ENCODE measurements at regions not wholly inside any gene's neighbourhood (a gene's known extent, or its start where the extent isn't known, plus 50 kb on each side); places are given as distances from the start of the nearest gene placed in this dataset.
A peak's percentile ranks its signal among the peaks of the same experiment; 100 is the strongest.
"Not testable (repeated sequence)": the region's sequence is repeated elsewhere in the genome, so short reads cannot be mapped to it uniquely, and the experiment has no call there.

DNA sequence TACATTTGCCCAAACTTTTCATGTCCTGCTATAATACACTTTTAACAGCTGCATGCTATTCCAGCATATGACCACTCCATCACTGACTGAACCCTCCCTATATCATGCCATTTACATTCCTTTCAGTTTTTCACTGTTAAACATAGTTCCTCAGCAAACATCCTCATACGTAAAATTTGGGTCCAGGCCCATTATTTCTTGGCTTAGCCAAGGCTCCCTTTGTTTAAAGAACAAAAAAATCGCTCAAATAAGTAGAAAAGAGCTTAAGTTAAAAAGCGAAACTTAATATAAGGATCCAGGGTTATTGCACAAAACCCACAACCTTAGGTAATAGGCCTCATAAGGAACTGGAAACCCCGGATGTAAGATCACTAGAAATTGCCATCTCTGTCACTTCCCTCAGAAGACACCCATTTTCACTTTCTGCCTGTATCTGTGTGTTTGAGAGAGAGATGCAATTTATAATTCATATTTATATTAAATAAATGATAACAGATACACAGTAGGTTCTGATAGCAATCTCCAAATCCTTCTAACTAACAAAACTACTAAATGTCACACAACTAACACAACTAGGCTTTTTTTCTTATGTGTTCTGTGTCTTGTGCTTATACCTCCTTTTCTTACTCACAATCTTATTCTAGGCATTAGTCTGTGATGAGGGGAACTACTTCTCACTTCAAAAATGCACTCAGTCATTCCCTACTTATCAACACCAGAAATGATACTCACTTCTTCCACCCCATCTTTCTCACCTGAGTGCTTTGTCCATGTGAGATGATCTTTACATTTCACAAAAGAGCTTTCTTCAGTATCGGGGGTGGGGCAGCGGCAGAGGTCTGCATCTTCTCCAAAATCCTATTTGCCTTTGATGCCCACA, 59.9 kb upstream of the FAM241A start:
- CTCF ChIA-PET: interaction anchor here (1.5 to 1.9 kb wide), 2 partner anchors 11 to 866 kb away, joined by 3 to 11 read pairs; no protein-coding TSS in a partner anchor
- POLR2A ChIA-PET: no interaction called here
- intact Hi-C loops (cut with micrococcal nuclease; ENCODE audit: unreplicated experiment): no loop called here
- Histone ChIP-seq H3K4me2 (ENCODE audit: control insufficient read depth, insufficient read depth) (peak overlapping the region; percentile 33; the same call in 1 of the 2 replicates), H2AFZ (ENCODE audit: control insufficient read depth, low read depth, low read length) (peak overlapping the region; percentile 39), H3K27me3 (replicated peaks in 1 of 2; ENCODE audit: control insufficient read depth in 2 of 2, insufficient read depth in 2 of 2, low read length in 1 of 2) (no peaks in the 10 kb centered on the region), H3K36me3 (ENCODE audit: control insufficient read depth in 2 of 2, insufficient read depth in 2 of 2, low read length in 1 of 2) (no peaks in the 10 kb centered on the region), H3K4me1 (ENCODE audit: control insufficient read depth, insufficient read depth, low read length) (0 out of 2 replicates have a peak, but pooled peaks cover 4% of the 10 kb centered on the region), H3K79me2 (ENCODE audit: control insufficient read depth, insufficient read depth, low read length) (no peaks in the 10 kb centered on the region), H3K27ac (ENCODE audit: control insufficient read depth, insufficient read depth) (no peak overlapping the region), H3K9me3 (replicated peaks; ENCODE audit: control insufficient read depth, insufficient read depth, low read length) (no peaks in the 10 kb centered on the region), H3K4me3 (no peak overlapping the region), H3K9ac (ENCODE audit: control insufficient read depth, insufficient read depth, low read length) (no peak overlapping the region), H4K20me1 (ENCODE audit: control insufficient read depth, insufficient read depth) (no peaks in the 10 kb centered on the region)
- no TSS peak for BruUV-seq (replicated peaks)
- in situ Hi-C loops (cut with MboI): loop anchor here (10.0 kb wide), 1 partner anchor 669 kb away; no protein-coding TSS in a partner anchor
- peak; percentile 22; the same call in 1 of the 2 replicates for TF ChIP-seq CREB1 (IDR thresholded peaks at IDR 0.05; ENCODE audit: low read depth)
- no peak for TF ChIP-seq EZH2 (IDR thresholded peaks at IDR 0.05; ENCODE audit: borderline replicate concordance, control insufficient read depth, low read depth, low read length)
- TF ChIP-seq KDM1A (IDR thresholded peaks at IDR 0.05; ENCODE audit: borderline replicate concordance): no peak
- 0 out of 2 replicates have a peak, but pooled peaks have one; percentile 29 for TF ChIP-seq GABPA (IDR thresholded peaks at IDR 0.05; ENCODE audit: low read depth)
- peak; percentile 53; the same call in 1 of the 2 replicates for TF ChIP-seq RUNX3 (IDR thresholded peaks at IDR 0.05; ENCODE audit: low read length)
- SMC1A ChIA-PET (ENCODE audit: uncharacterized antibody, unreplicated experiment): interaction anchor here (0.7 to 3.0 kb wide), 3 partner anchors 13 to 650 kb away, joined by 3 to 10 read pairs (median 3); no protein-coding TSS in a partner anchor
- 47% methylated on average over 6 of the region's 6 CpGs for whole genome bisulfite sequencing (ENCODE audit: insufficient coverage, insufficient replicate concordance, low lambda C conversion rate, missing lambda C conversion rate)
- RAD21 ChIA-PET (ENCODE audit: unreplicated experiment): no interaction called here
- ATAC-seq: peak; percentile 68
- no peak for DNase-seq (ENCODE audit: low read depth, low spot score)
- FAIRE-seq: peak; percentile 18

DNA sequence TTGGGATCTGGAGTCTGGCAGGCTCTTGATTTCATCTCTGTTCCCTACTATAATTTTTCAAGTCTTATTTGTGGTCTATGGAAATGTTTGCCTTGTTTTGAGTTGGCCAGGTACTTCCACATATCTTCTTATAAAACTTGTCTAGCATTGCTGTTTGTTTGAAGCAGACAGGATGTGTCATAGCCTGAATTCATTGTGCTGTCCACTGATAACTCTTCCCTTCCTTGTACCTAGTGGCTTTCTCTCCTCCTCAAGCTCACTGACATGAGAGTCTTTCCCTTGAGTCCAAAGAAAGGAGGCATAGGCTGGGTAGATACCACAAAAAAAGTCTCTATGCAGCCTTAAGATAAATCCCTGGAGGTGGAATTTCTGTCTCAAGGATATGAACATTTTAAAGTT, 59.2 kb upstream of the FAM241A start:
- in situ Hi-C loops (cut with MboI): loop anchor here (10.0 kb wide), 1 partner anchor 669 kb away; no protein-coding TSS in a partner anchor
- no peaks in the 10 kb centered on the region for H3K27me3 ChIP-seq (replicated peaks in 1 of 2; ENCODE audit: control insufficient read depth in 2 of 2, insufficient read depth in 2 of 2, low read length in 1 of 2)
- CTCF ChIA-PET: interaction anchor here (1.5 kb wide), 1 partner anchor 866 kb away, joined by 3 read pairs; no protein-coding TSS in a partner anchor

DNA sequence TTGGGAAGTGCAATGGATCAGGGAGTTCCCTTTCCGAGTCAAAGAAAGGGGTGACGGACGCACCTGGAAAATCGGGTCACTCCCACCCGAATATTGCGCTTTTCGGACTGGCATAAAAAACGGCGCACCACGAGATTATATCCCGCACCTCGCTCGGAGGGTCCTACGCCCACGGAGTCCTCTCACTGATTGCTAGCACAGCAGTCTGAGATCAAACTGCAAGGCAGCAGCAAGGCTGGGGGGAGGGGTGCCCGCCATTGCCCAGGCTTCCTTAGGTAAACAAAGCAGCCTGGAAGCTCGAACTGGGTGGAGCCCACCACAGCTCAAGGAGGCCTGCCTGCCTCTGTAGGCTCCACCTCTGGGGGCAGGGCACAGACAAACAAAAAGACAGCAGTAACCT, 58.6 kb upstream of the FAM241A start:
- H3K36me3 ChIP-seq (ENCODE audit: control insufficient read depth in 2 of 2, insufficient read depth in 2 of 2, low read length in 1 of 2); ATAC-seq; H4K20me1 ChIP-seq (ENCODE audit: control insufficient read depth, insufficient read depth); H2AFZ ChIP-seq (ENCODE audit: control insufficient read depth, low read depth, low read length); H3K4me3 ChIP-seq; CTCF ChIA-PET; H3K9me3 ChIP-seq (replicated peaks; ENCODE audit: control insufficient read depth, insufficient read depth, low read length); H3K4me2 ChIP-seq (ENCODE audit: control insufficient read depth, insufficient read depth); intact Hi-C loops (cut with micrococcal nuclease; ENCODE audit: unreplicated experiment); BruUV-seq (replicated peaks); POLR2A ChIA-PET; H3K79me2 ChIP-seq (ENCODE audit: control insufficient read depth, insufficient read depth, low read length); H3K27ac ChIP-seq (ENCODE audit: control insufficient read depth, insufficient read depth); FAIRE-seq; H3K4me1 ChIP-seq (ENCODE audit: control insufficient read depth, insufficient read depth, low read length); RAD21 ChIA-PET (ENCODE audit: unreplicated experiment); H3K27me3 ChIP-seq (replicated peaks in 1 of 2; ENCODE audit: control insufficient read depth in 2 of 2, insufficient read depth in 2 of 2, low read length in 1 of 2); H3K9ac ChIP-seq (ENCODE audit: control insufficient read depth, insufficient read depth, low read length); DNase-seq (ENCODE audit: low read depth, low spot score): not testable (repeated sequence)
- SMC1A ChIA-PET (ENCODE audit: uncharacterized antibody, unreplicated experiment): interaction anchor here (3.0 kb wide), 1 partner anchor 11 kb away, joined by 10 read pairs; no protein-coding TSS in a partner anchor
- in situ Hi-C loops (cut with MboI): loop anchor here (10.0 kb wide), 1 partner anchor 668 kb away; no protein-coding TSS in a partner anchor
- 85% methylated on average over 17 of the region's 17 CpGs for WGBS (ENCODE audit: insufficient coverage, insufficient replicate concordance, low lambda C conversion rate, missing lambda C conversion rate)

More for the DNA sequence above, 59.2 kb upstream of the FAM241A start:
- ChIA-PET RAD21 (ENCODE audit: unreplicated experiment) (no interaction called here), POLR2A (no interaction called here), SMC1A (ENCODE audit: uncharacterized antibody, unreplicated experiment) (interaction anchor here (3.0 kb wide), 1 partner anchor 12 kb away, joined by 10 read pairs; no protein-coding TSS in a partner anchor)
- no peaks in the 10 kb centered on the region for H3K9me3 ChIP-seq (replicated peaks; ENCODE audit: control insufficient read depth, insufficient read depth, low read length)
- no peaks in the 10 kb centered on the region for H4K20me1 ChIP-seq (ENCODE audit: control insufficient read depth, insufficient read depth)
- H3K36me3 ChIP-seq (ENCODE audit: control insufficient read depth in 2 of 2, insufficient read depth in 2 of 2, low read length in 1 of 2): no peaks in the 10 kb centered on the region
- no peak overlapping the region for H3K4me3 ChIP-seq
- intact Hi-C loops (cut with micrococcal nuclease; ENCODE audit: unreplicated experiment): no loop called here
- BruUV-seq (replicated peaks): no TSS peak
- no peak for ATAC-seq
- no peak overlapping the region for H3K4me2 ChIP-seq (ENCODE audit: control insufficient read depth, insufficient read depth)
- no peak for FAIRE-seq
- 0 out of 2 replicates have a peak, but pooled peaks cover 4% of the 10 kb centered on the region for H3K4me1 ChIP-seq (ENCODE audit: control insufficient read depth, insufficient read depth, low read length)
- no peak for TF ChIP-seq CBX5 (IDR thresholded peaks at IDR 0.05; ENCODE audit: low read depth)
- H3K79me2 ChIP-seq (ENCODE audit: control insufficient read depth, insufficient read depth, low read length): no peaks in the 10 kb centered on the region
- DNase-seq (ENCODE audit: low read depth, low spot score): no peak
- H3K9ac ChIP-seq (ENCODE audit: control insufficient read depth, insufficient read depth, low read length): no peak overlapping the region
- no peak overlapping the region for H3K27ac ChIP-seq (ENCODE audit: control insufficient read depth, insufficient read depth)
- H2AFZ ChIP-seq (ENCODE audit: control insufficient read depth, low read depth, low read length): no peak overlapping the region
